ENCODE measurements at regions not wholly inside any gene's neighbourhood (a gene's known extent, or its start where the extent isn't known, plus 50 kb on each side); places are given as distances from the start of the nearest gene placed in this dataset.

GRCh38 chr1:164087906-164088453 lies 471.0 kb upstream of the PBX1 start:
- Mint-ChIP-seq H3K27me3 (ENCODE audit: low read depth) (no peaks in the 10 kb centered on the region), H3K4me3 (no peak overlapping the region), H3K4me1 (peaks cover 32% of the 10 kb centered on the region), H3K9me3 (peaks cover 16% of the 10 kb centered on the region), H3K36me3 (peaks cover 16% of the 10 kb centered on the region), H3K27ac (peak overlapping the region; percentile 36)
- TF ChIP-seq PREB (CRISPR knock-in tag; IDR thresholded peaks at IDR 0.05; ENCODE audit: borderline replicate concordance) (no peak), ZMAT4 (CRISPR knock-in tag; IDR thresholded peaks at IDR 0.05) (no peak), SP1 (CRISPR knock-in tag; conservative IDR thresholded peaks at IDR 0.05) (no peak), FOXP1 (CRISPR knock-in tag; IDR thresholded peaks at IDR 0.05; ENCODE audit: borderline replicate concordance) (no peak), JAZF1 (CRISPR knock-in tag; IDR thresholded peaks at IDR 0.05) (no peak), E2F4 (CRISPR knock-in tag; IDR thresholded peaks at IDR 0.05; ENCODE audit: borderline replicate concordance, low read depth) (no peak), ZNF416 (CRISPR knock-in tag; IDR thresholded peaks at IDR 0.05) (no peak), ZNF512 (CRISPR knock-in tag; IDR thresholded peaks at IDR 0.05; ENCODE audit: borderline replicate concordance) (no peak), MXD4 (CRISPR knock-in tag; IDR thresholded peaks at IDR 0.05; ENCODE audit: borderline replicate concordance) (no peak), PRRX2 (CRISPR knock-in tag; IDR thresholded peaks at IDR 0.05) (no peak), FOXJ3 (CRISPR knock-in tag; IDR thresholded peaks at IDR 0.05; ENCODE audit: borderline replicate concordance) (no peak), MAX (CRISPR knock-in tag; IDR thresholded peaks at IDR 0.05) (no peak), ZNF671 (CRISPR knock-in tag; IDR thresholded peaks at IDR 0.05) (no peak), TEAD4 (CRISPR knock-in tag; IDR thresholded peaks at IDR 0.05) (no peak), AR (CRISPR knock-in tag; IDR thresholded peaks at IDR 0.05) (no peak)
- DNase-seq (ENCODE audit: low spot score) = no peak
- ChIA-PET CTCF (no interaction called here), POLR2A (no interaction called here)
- no peak for ATAC-seq

- H3K9me3 Mint-ChIP-seq = peaks cover 33% of the 10 kb centered on the region
Observed at GRCh38 chr1:164092603-164093353, 466.2 kb upstream of the PBX1 start.

More at GRCh38 chr1:164092603-164093353, 466.2 kb upstream of the PBX1 start:
- POLR2A ChIA-PET = no interaction called here
- H3K4me1 Mint-ChIP-seq = peaks cover 15% of the 10 kb centered on the region
- ATAC-seq = no peak
- CTCF ChIA-PET = interaction anchor here (1.3 kb wide), 1 partner anchor 39 kb away, joined by 3 read pairs; no protein-coding TSS in a partner anchor
- TF ChIP-seq ZNF317 (CRISPR knock-in tag; IDR thresholded peaks at IDR 0.05; ENCODE audit: borderline replicate concordance, low read depth) (0 out of 2 replicates have a peak, but pooled peaks have one; percentile 30), CTCF (IDR thresholded peaks at IDR 0.05) (peak; percentile 45), ZBTB21 (CRISPR knock-in tag; IDR thresholded peaks at IDR 0.05; ENCODE audit: borderline replicate concordance) (no peak), FOXK1 (CRISPR knock-in tag; IDR thresholded peaks at IDR 0.05) (no peak)
- H3K27ac Mint-ChIP-seq = no peak overlapping the region
- H3K36me3 Mint-ChIP-seq = peaks cover 30% of the 10 kb centered on the region
- H3K27me3 Mint-ChIP-seq (ENCODE audit: low read depth) = peaks cover 4% of the 10 kb centered on the region
- DNase-seq (ENCODE audit: low spot score) = peak; percentile 29
- H3K4me3 Mint-ChIP-seq = no peak overlapping the region

Measured in WTC11 (cell line).